GM20000 (cell line): ENCODE measurements at regions not wholly inside any gene's neighbourhood (a gene's known extent, or its start where the extent isn't known, plus 50 kb on each side); places are given as distances from the start of the nearest gene placed in this dataset.

Experiments used
- DNase-seq: peaks from one replicate; pipeline ENCODE4 v3.0.0; 2012; ENCODE audit warnings: low spot score
- TF ChIP-seq, protein P1 (sequence below): IDR thresholded peaks from 2 replicates; pipeline ENCODE4 v1.5.1; 2012; ENCODE audit warnings: mild to moderate bottlenecking, control low read depth; ENCODE audit errors: extremely low read depth, missing control alignments

DNA sequence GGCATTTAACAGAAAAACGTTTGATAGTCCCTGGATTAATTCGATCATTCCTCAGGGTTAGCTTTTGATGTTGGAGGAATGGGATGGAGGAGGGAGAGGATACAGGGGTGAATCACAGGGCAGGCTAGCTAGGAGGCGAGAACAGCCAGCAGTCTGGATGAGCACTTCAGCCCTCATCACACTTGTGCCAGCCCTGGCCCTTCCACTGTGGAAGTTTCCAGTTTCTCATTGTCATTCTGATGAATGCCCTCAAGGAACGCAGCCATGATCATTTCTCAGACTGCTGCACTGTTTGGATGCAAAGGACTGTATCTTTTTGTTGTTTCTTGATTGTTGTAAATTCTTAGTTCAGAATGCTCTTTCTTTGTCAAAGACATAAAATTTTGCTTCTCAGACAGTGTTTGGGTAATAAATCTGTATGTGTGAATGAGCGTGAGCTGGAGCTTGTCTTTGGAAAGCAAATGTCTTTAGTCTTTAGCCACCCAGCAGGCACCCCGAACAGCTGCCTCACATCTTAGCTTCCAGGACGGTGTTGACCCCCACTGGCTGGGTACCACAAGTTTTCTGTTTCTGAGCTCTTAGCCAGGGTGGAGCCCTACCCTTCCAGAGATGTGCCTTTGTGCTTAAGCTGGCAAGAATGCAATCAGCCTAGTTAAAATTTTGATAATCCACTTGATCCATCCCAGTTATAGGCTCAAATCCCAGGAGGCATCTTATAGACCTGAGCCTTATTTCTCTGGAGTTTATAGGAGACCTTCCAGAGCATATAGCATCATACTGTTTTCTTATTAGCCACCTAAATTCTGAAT lies 121.1 kb downstream of the PDCD6IP start:
- DNase-seq, result no peak
- TF ChIP-seq, protein P1, sequence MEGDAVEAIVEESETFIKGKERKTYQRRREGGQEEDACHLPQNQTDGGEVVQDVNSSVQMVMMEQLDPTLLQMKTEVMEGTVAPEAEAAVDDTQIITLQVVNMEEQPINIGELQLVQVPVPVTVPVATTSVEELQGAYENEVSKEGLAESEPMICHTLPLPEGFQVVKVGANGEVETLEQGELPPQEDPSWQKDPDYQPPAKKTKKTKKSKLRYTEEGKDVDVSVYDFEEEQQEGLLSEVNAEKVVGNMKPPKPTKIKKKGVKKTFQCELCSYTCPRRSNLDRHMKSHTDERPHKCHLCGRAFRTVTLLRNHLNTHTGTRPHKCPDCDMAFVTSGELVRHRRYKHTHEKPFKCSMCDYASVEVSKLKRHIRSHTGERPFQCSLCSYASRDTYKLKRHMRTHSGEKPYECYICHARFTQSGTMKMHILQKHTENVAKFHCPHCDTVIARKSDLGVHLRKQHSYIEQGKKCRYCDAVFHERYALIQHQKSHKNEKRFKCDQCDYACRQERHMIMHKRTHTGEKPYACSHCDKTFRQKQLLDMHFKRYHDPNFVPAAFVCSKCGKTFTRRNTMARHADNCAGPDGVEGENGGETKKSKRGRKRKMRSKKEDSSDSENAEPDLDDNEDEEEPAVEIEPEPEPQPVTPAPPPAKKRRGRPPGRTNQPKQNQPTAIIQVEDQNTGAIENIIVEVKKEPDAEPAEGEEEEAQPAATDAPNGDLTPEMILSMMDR, result no peak

DNA sequence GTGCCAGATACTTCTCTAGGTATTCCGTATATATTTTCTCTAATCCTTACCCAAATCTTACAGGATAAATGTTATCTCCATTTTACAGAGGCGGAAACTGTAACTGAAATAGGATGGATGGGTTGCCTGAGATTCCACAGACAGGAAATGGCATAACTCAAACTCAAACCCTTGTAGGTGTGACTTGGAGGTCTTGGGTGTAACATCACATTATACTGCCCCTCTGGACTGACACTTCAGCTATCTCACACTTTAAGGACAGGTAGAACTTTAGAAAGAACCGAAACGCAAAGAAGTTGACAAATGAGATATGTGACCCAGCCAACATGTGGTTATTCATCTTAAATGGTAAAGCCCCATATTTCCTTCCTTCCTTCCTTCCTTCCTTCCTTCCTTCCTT lies 122.1 kb downstream of the PDCD6IP start:
- no peak for DNase-seq
- TF ChIP-seq, protein P1, result no peak

DNA sequence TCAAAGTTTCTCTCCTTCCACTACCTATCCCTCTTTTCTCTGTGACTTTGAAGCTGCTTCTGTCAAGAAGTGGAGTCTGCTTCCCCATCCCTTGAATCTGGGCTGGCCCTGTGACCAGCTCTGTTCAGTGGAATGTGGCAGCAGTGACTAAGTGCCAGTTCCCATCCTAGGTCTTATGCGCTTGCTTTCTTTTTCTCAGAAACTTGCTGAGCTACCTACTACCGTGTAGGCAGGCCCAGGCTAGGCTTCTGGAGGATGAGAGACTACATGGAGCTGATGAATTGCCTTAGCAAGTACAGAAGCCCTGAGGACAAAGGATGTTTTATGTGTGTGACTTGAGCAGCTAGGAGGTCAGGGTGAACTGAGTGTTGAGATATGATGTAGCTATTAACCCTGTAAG lies 123.2 kb downstream of the PDCD6IP start:
- TF ChIP-seq, protein P1, result no peak
- no peak for DNase-seq

DNA sequence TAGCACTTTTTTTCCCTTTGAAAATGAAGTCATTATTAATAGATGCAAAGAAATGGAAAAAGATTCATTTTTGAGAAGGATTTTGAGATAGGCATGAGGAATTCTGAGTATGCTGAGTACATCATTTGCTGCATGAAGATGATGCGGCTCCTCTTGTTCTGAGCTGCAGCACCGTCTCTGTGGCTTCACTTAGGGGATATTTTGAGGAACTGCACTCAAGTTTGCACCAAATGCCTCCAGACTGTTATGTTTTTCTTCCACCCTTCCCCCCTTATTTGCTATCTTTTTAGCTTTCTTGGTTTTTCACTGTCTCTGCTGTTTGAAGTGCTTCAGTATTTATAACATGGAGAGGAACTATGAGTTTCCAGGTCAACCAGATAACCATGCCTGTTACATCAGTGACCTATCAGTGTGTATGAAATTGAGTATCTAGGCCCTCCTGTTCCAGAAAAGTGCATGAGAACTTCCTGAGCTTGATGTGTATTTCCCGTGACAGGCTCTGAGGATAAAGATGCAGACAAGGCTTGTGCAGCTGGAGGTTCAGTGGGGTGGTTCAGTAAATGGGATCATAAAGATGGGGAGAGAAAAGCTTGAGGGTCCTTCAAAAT lies 128.7 kb downstream of the PDCD6IP start:
- DNase-seq, result no peak
- TF ChIP-seq, protein P1, result no peak

DNA sequence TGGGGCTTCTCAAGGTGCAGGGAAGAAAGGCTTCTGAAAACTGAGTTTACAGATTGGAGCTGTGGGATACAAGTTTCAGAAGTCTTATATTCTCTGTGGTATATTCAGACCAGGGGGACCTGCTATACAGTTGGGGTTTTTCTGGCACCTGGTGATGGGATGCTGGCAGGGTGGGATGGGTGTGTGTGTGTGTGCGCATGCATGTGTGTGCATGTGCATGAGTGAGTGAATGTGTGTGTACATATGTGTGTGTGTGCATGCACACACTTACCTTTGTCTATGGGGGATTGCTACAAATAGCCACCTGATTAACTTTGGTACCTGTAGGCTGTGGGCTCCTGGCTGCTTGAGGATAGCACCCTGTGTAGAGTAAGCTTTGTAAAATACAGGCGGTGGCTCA lies 131.4 kb downstream of the PDCD6IP start:
- TF ChIP-seq, protein P1, result no peak
- no peak for DNase-seq

DNA sequence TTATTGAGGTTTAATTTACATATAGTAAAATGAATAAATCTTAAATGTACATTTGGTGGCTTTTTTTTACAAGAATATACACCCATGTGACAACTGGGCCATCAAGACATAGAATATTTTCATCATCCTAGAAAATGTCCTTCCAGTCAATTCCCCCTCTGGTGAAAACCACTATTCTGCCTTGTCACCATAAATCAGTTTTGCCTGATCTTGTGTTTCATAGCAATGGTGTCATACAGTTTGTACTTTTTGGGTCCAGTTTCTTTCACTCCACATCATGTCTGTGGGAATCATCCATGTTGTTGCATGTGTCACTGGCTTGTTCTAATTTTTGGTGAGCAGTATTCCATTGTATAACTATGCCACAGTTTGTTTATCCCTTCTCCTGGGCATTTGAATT lies 133.1 kb downstream of the PDCD6IP start:
- TF ChIP-seq, protein P1, result no peak

DNA sequence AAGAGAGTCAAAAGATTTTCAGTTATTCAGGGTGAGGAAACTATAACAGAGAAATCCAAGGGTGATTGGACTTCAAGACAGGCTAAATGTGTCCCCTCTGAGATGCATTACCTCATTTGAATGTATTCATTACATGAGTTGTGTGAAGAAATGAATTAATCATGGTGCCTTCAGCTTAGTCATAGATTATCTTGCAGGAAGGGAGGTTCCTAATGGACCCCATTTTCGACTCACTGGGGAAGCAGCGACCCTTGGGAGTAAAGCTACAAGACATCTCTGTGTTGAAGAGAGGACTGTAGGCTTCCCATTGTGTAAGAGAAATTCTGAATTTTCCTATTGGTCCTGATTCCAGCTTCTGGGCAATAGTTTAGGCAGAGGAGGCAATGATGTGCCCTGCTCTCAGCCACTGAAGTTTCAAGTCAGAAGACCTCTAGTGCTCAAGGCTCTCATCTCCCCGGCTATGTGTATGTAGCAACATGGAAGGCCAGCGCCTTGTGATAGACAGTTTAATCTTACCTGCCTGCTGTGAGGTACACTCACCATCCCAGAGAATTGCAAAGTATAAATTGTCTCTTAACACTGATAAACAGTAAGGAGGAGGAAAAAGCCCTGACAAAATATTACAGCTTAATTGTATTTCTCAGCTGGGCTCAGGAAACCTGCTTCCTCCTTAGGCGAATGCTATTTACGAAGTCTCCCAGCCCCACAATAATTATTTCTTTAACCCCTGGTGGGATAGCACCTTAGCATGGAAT lies 133.8 kb downstream of the PDCD6IP start:
- TF ChIP-seq, protein P1, result no peak

More for the DNA sequence above, 133.1 kb downstream of the PDCD6IP start:
- DNase-seq, result no peak

More for the DNA sequence above, 133.8 kb downstream of the PDCD6IP start:
- no peak for DNase-seq
